ENCODE measurements at regions not wholly inside any gene's neighbourhood (a gene's known extent, or its start where the extent isn't known, plus 50 kb on each side); places are given as distances from the start of the nearest gene placed in this dataset.

GRCh38 chr1:125087691-125088090, 3902.9 kb downstream of the SRGAP2C start:
- TF ChIP-seq POLR2A (IDR thresholded peaks at IDR 0.05; ENCODE audit: control extremely low read depth in 1 of 2, low read depth in 2 of 2, low read length in 2 of 2) (no peak), CTCF (IDR thresholded peaks at IDR 0.05; ENCODE audit: control extremely low read depth in 1 of 3, insufficient read depth in 1 of 3, low read depth in 1 of 3, low read length in 3 of 3) (no peak), JUN (IDR thresholded peaks at IDR 0.05; ENCODE audit: low read depth, low read length) (no peak)

All from H1 (cell line).